NT2/D1 (cell line): ENCODE measurements at regions not wholly inside any gene's neighbourhood (a gene's known extent, or its start where the extent isn't known, plus 50 kb on each side); places are given as distances from the start of the nearest gene placed in this dataset.

Source experiments
- SUZ12 ChIP-seq: IDR thresholded peaks from 2 replicates; pipeline ENCODE4 v1.6.1; 2011; ENCODE audit not compliant: insufficient read length, insufficient read depth; ENCODE audit errors: extremely low read depth
- YY1 ChIP-seq: IDR thresholded peaks from 2 replicates; pipeline ENCODE4 v1.6.1; 2011; ENCODE audit not compliant: insufficient read length, insufficient read depth
- ZNF274 ChIP-seq: IDR thresholded peaks from 2 replicates; pipeline ENCODE4 v1.6.1; 2011; ENCODE audit warnings: mild to moderate bottlenecking, low read depth, low read length

DNA sequence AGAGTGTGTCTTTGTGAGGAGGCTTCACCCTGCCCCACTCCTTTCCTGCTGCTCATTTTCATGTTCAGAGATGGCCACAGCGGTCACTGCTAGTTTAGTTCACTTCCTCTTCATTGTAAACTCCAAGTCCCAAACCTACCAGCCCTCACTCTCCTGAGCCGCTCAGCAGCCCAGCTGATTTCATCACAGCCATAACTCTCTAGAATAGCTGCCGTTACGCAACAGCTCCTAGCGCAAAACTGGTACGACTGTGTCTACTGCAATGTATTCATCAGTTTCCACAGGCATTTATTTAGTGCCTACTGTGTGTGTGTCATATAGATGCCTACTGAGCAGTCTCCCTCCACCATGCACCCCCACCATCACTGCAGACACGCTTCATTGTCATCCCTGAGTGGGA, 233.5 kb upstream of the RPL38 start:
- TF ChIP-seq ZNF274 (no peak), SUZ12 (no peak), YY1 (no peak)
